HEK293T (cell line): ENCODE measurements at regions not wholly inside any gene's neighbourhood (a gene's known extent, or its start where the extent isn't known, plus 50 kb on each side); places are given as distances from the start of the nearest gene placed in this dataset.

Source experiments
- CTCF ChIA-PET: fragments of 350-600 bp; formaldehyde crosslinking; extraction: SDS; loops from one replicate; lab custom pipeline; 2021; ENCODE audit warnings: antibody characterized with exemption, inconsistent platforms; lab: Yijun Ruan, JAX
- POLR2A ChIA-PET: fragments of 350-600 bp; formaldehyde crosslinking; extraction: SDS; loops from one replicate; lab custom pipeline; 2020; ENCODE audit warnings: antibody characterized with exemption, inconsistent platforms; lab: Yijun Ruan, JAX
- DNase-seq: peaks from one replicate; pipeline ENCODE4 v3.0.0; 2012; ENCODE audit warnings: mixed read lengths; ENCODE audit errors: extremely low spot score
- ARNT ChIP-seq: fragments of 450-650 bp; IDR thresholded peaks from 2 replicates; pipeline ENCODE4 v1.6.1; 2017; ENCODE audit warnings: mild to moderate bottlenecking
- BHLHE40 ChIP-seq: fragments of 450-650 bp; IDR thresholded peaks from 2 replicates; pipeline ENCODE4 v1.6.1; 2016; ENCODE audit warnings: mild to moderate bottlenecking, moderate library complexity, borderline replicate concordance
- CTBP1 ChIP-seq: fragments of 450-650 bp; IDR thresholded peaks from 2 replicates; pipeline ENCODE4 v1.6.1; 2016; ENCODE audit warnings: borderline replicate concordance
- ELF4 ChIP-seq: fragments of 450-650 bp; IDR thresholded peaks from 2 replicates; pipeline ENCODE4 v1.6.1; 2017; ENCODE audit warnings: antibody characterized with exemption
- FOXA1 ChIP-seq: fragments of 450-650 bp; IDR thresholded peaks from 2 replicates; pipeline ENCODE4 v1.6.1; 2016; ENCODE audit warnings: mild to moderate bottlenecking
- FOXK2 ChIP-seq: fragments of 450-650 bp; IDR thresholded peaks from 2 replicates; pipeline ENCODE4 v1.6.1; 2016; ENCODE audit warnings: mild to moderate bottlenecking
- FOXM1 ChIP-seq: fragments of 450-650 bp; IDR thresholded peaks from 2 replicates; pipeline ENCODE4 v1.6.1; 2017; ENCODE audit warnings: mild to moderate bottlenecking, borderline replicate concordance
- HDGF ChIP-seq: fragments of 450-650 bp; IDR thresholded peaks from 2 replicates; pipeline ENCODE4 v1.6.1; 2017; ENCODE audit warnings: antibody characterized with exemption, borderline replicate concordance
- L3MBTL2 ChIP-seq: fragments of 450-650 bp; conservative IDR thresholded peaks from 2 replicates; pipeline ENCODE4 v1.6.1; 2016; ENCODE audit warnings: mild to moderate bottlenecking
- LEF1 ChIP-seq: fragments of 450-650 bp; IDR thresholded peaks from 2 replicates; pipeline ENCODE4 v1.6.1; 2017; ENCODE audit warnings: mild to moderate bottlenecking, borderline replicate concordance
- NFRKB ChIP-seq: fragments of 450-650 bp; IDR thresholded peaks from 2 replicates; pipeline ENCODE4 v1.6.1; 2016; ENCODE audit warnings: mild to moderate bottlenecking, moderate library complexity
- PKNOX1 ChIP-seq: fragments of 450-650 bp; IDR thresholded peaks from 2 replicates; pipeline ENCODE4 v1.6.1; 2016
- SP1 ChIP-seq: fragments of 450-650 bp; IDR thresholded peaks from 2 replicates; pipeline ENCODE4 v1.6.1; 2017
- SUZ12 ChIP-seq: fragments of 450-650 bp; IDR thresholded peaks from 2 replicates; pipeline ENCODE4 v1.6.1; 2016; ENCODE audit warnings: mild to moderate bottlenecking
- TARDBP ChIP-seq: fragments of 450-650 bp; IDR thresholded peaks from 2 replicates; pipeline ENCODE4 v1.6.1; 2016
- ZNF384 ChIP-seq: fragments of 450-650 bp; IDR thresholded peaks from 2 replicates; pipeline ENCODE4 v1.6.1; 2016

- no peak for TF ChIP-seq ZNF384
- TF ChIP-seq ARNT = no peak
- TF ChIP-seq ELF4 = no peak
- no peak for TF ChIP-seq HDGF
- CTCF ChIA-PET = interaction anchor here (0.6 kb wide), 1 partner anchor 74 kb away, joined by 3 read pairs; no protein-coding TSS in a partner anchor
- POLR2A ChIA-PET = no interaction called here
- no peak for DNase-seq
Observed at GRCh38 chr2:190812506-190813294, 67.9 kb upstream of the GLS start.

- DNase-seq = no peak
- ChIA-PET POLR2A (no interaction called here), CTCF (no interaction called here)
- TF ChIP-seq TARDBP = no peak
- no peak for TF ChIP-seq PKNOX1
- TF ChIP-seq FOXM1 = no peak
- TF ChIP-seq L3MBTL2 = no peak
- no peak for TF ChIP-seq SP1
- no peak for TF ChIP-seq ARNT
- no peak for TF ChIP-seq HDGF
- TF ChIP-seq FOXA1 = no peak
- TF ChIP-seq FOXK2 = no peak
- TF ChIP-seq CTBP1 = no peak
- no peak for TF ChIP-seq LEF1
- TF ChIP-seq ZNF384 = no peak
- no peak for TF ChIP-seq BHLHE40
- TF ChIP-seq SUZ12 = no peak
- no peak for TF ChIP-seq ELF4
- no peak for TF ChIP-seq NFRKB
Observed at GRCh38 chr2:190815226-190815625, 65.4 kb upstream of the GLS start.

DNA sequence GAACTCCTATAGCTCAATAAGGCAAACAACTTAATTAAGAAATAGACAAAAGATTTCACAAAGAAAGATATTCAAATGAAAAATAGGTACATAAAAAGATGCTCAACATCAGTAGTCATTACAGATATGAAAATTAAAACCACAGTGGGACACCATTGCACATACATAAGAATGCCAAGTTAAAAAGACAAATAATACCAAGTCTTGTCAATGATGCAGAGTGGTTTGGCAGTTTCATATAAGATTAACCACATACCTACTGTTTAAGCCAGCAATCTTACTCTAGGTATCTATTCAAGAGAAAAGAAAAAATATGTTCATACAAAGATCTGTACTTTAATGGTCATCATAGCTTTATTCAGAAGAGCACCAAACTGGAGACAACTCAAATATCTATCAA, 63.5 kb upstream of the GLS start:
- CTCF ChIA-PET = no interaction called here
- POLR2A ChIA-PET = no interaction called here
- DNase-seq = no peak
- TF ChIP-seq NFRKB (no peak), ELF4 (no peak), ZNF384 (no peak), SP1 (no peak), L3MBTL2 (no peak), BHLHE40 (no peak), FOXA1 (no peak), SUZ12 (no peak), FOXM1 (no peak), FOXK2 (no peak), TARDBP (no peak), ARNT (no peak), CTBP1 (no peak), LEF1 (no peak)

DNA sequence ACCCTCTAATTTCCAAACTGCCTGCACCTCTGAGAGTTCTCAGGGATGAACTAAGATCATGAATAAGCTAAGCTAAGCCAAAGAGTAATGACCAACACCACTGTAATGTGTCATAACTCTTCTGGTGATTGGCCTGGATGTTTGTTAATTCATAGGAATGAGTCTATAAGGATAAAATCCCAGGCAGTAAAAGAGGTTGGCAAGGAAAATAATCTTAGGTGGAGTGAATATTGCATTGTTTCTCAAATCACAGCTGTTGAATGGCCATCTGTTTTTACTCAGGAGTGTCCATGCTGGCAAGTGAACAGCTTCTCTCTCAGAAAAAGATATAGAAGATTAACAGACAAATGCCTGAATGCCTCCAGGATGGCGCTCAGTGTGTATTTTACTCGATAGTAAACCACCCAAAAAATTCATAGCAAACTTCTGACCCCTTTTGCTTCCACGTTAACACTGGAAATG, 60.8 kb upstream of the GLS start:
- CTCF ChIA-PET = interaction anchor here (0.6 kb wide), 1 partner anchor 1859 kb away, joined by 4 read pairs; no protein-coding TSS in a partner anchor
- POLR2A ChIA-PET = no interaction called here
- TF ChIP-seq SP1 (no peak), BHLHE40 (no peak), FOXM1 (no peak), SUZ12 (no peak)
- no peak for DNase-seq

GRCh38 chr2:190820416-190820815, 60.2 kb upstream of the GLS start:
- TF ChIP-seq BHLHE40 (no peak), ARNT (no peak), HDGF (no peak), ELF4 (no peak), TARDBP (no peak), SP1 (no peak), FOXA1 (no peak), SUZ12 (no peak), NFRKB (no peak), ZNF384 (no peak), LEF1 (no peak), L3MBTL2 (no peak), FOXK2 (no peak), FOXM1 (no peak)
- ChIA-PET CTCF (interaction anchor here (0.6 kb wide), 1 partner anchor 46 kb away, joined by 3 read pairs; no protein-coding TSS in a partner anchor), POLR2A (no interaction called here)
- DNase-seq = no peak

GRCh38 chr2:190822043-190822442, 58.6 kb upstream of the GLS start:
- ChIA-PET CTCF (interaction anchor here (0.6 to 1.1 kb wide), 3 partner anchors 33 to 734 kb away, joined by 3 read pairs; no protein-coding TSS in a partner anchor), POLR2A (no interaction called here)
- no peak for TF ChIP-seq NFRKB
- no peak for TF ChIP-seq PKNOX1
- no peak for TF ChIP-seq ZNF384
- TF ChIP-seq FOXA1 = no peak
- no peak for TF ChIP-seq ARNT
- TF ChIP-seq SP1 = no peak
- TF ChIP-seq CTBP1 = no peak
- no peak for TF ChIP-seq TARDBP
- TF ChIP-seq FOXM1 = no peak
- no peak for TF ChIP-seq BHLHE40
- no peak for TF ChIP-seq L3MBTL2
- no peak for TF ChIP-seq ELF4
- TF ChIP-seq HDGF = no peak
- TF ChIP-seq LEF1 = no peak
- no peak for TF ChIP-seq FOXK2
- TF ChIP-seq SUZ12 = no peak
- no peak for DNase-seq
